NCI-H345 treated with DMSO at 0.1 percent for 48 hours (cell line): ENCODE measurements at regions not wholly inside any gene's neighbourhood (a gene's known extent, or its start where the extent isn't known, plus 50 kb on each side); places are given as distances from the start of the nearest gene placed in this dataset.

Source experiments
- DNase-seq: peaks from one replicate; lab custom pipeline; 2025; ENCODE audit not compliant: unreplicated experiment; lab: John Stamatoyannopoulos, UW

GRCh38 chr18:61949946-61950345 is 57.1 kb upstream of the RNF152 start:
- no peak for DNase-seq

- DNase-seq, result no peak
Observed at GRCh38 chr18:61948846-61949438, 56.1 kb upstream of the RNF152 start.

- no peak for DNase-seq
Observed at GRCh38 chr18:61948281-61948741, 55.5 kb upstream of the RNF152 start.

- DNase-seq, result no peak
Observed at GRCh38 chr18:61946449-61946848, 53.6 kb upstream of the RNF152 start.

GRCh38 chr18:61943175-61943964 is 50.6 kb upstream of the RNF152 start:
- DNase-seq, result no peak
